AG04450 (cell line): ENCODE measurements at regions not wholly inside any gene's neighbourhood (a gene's known extent, or its start where the extent isn't known, plus 50 kb on each side); places are given as distances from the start of the nearest gene placed in this dataset.

ENCODE experiments used
- CTCF ChIA-PET: fragments of 300-600, 350-600 bp; formaldehyde crosslinking; extraction: SDS; loops from one replicate; lab custom pipeline; 2022; ENCODE audit warnings: antibody characterized with exemption, inconsistent platforms; lab: Charles Lee
- POLR2A ChIA-PET: fragments of 350-600 bp; formaldehyde crosslinking; extraction: SDS; loops from one replicate; lab custom pipeline; 2021; ENCODE audit warnings: antibody characterized with exemption, inconsistent platforms; lab: Yijun Ruan, JAX
- DNase-seq: peaks from one replicate; pipeline ENCODE4 v3.0.0-alpha.2; 2011; ENCODE audit warnings: low read depth, low spot score
- H3K27ac ChIP-seq: one replicate; pipeline ENCODE4 v1.5.1; 2012; ENCODE audit warnings: low read depth, low read length, control low read depth
- H3K27me3 ChIP-seq: one replicate; pipeline ENCODE4 v1.6.0; 2012; ENCODE audit warnings: low read length; ENCODE audit not compliant: control insufficient read depth, insufficient read depth
- H3K4me3 ChIP-seq: 2 replicates; pipeline ENCODE4 v1.5.1; 2011; ENCODE audit warnings: mild to moderate bottlenecking, low read depth, low read length, control low read depth
- H3K9me3 ChIP-seq: 2 replicates; pipeline ENCODE4 v1.5.1; 2012; ENCODE audit warnings: low read length; ENCODE audit not compliant: control insufficient read depth, insufficient read depth
- CTCF ChIP-seq: IDR thresholded peaks from 2 replicates; pipeline ENCODE4 v1.5.1; 2011; ENCODE audit warnings: low read depth, low read length, control low read depth, inconsistent platforms

- ChIA-PET CTCF (interaction anchor here (0.5 to 2.5 kb wide), 7 partner anchors 10 to 285 kb away, joined by 3 to 12 read pairs (median 4); no protein-coding TSS in a partner anchor), POLR2A (interaction anchor here (0.6 kb wide), 1 partner anchor 249 kb away, joined by 3 read pairs; no protein-coding TSS in a partner anchor)
- no peak for DNase-seq
- no peaks in the 10 kb centered on the region for H3K9me3 ChIP-seq
- H3K27me3 ChIP-seq = no peaks in the 10 kb centered on the region
- no peak overlapping the region for H3K4me3 ChIP-seq
- no peak for TF ChIP-seq CTCF
- no peak overlapping the region for H3K27ac ChIP-seq
These were observed 168.3 kb upstream of the EEA1 start for GRCh38 chr12:93097417-93097816.

- Histone ChIP-seq H3K27ac (no peak overlapping the region), H3K9me3 (no peaks in the 10 kb centered on the region), H3K4me3 (no peak overlapping the region), H3K27me3 (no peaks in the 10 kb centered on the region)
- ChIA-PET POLR2A (interaction anchor here (0.6 kb wide), 1 partner anchor 250 kb away, joined by 3 read pairs; no protein-coding TSS in a partner anchor), CTCF (interaction anchor here (0.5 to 2.5 kb wide), 11 partner anchors 9 to 285 kb away, joined by 3 to 12 read pairs (median 3); no protein-coding TSS in a partner anchor)
- peak; percentile 32 for TF ChIP-seq CTCF
- DNase-seq = no peak
These were observed 169.0 kb upstream of the EEA1 start for GRCh38 chr12:93098077-93098476.

- CTCF ChIA-PET = no interaction called here
- Histone ChIP-seq H3K27ac (no peak overlapping the region), H3K27me3 (no peaks in the 10 kb centered on the region), H3K9me3 (no peaks in the 10 kb centered on the region), H3K4me3 (no peak overlapping the region)
- no peak for DNase-seq
- POLR2A ChIA-PET = no interaction called here
- TF ChIP-seq CTCF = no peak
These were observed 170.7 kb upstream of the EEA1 start for GRCh38 chr12:93099792-93100191.

- no peak for DNase-seq
- POLR2A ChIA-PET = no interaction called here
These were observed 171.5 kb upstream of the EEA1 start for GRCh38 chr12:93100610-93101009.

GRCh38 chr12:93101367-93101766, 172.3 kb upstream of the EEA1 start:
- H3K4me3 ChIP-seq = no peak overlapping the region
- DNase-seq = no peak
- ChIA-PET CTCF (no interaction called here), POLR2A (no interaction called here)
- H3K9me3 ChIP-seq = no peaks in the 10 kb centered on the region
- no peak for TF ChIP-seq CTCF
- no peak overlapping the region for H3K27ac ChIP-seq
- no peaks in the 10 kb centered on the region for H3K27me3 ChIP-seq

More at GRCh38 chr12:93100610-93101009, 171.5 kb upstream of the EEA1 start:
- Histone ChIP-seq H3K27ac (no peak overlapping the region), H3K4me3 (no peak overlapping the region), H3K27me3 (no peaks in the 10 kb centered on the region), H3K9me3 (no peaks in the 10 kb centered on the region)
- CTCF ChIA-PET = no interaction called here
- TF ChIP-seq CTCF = no peak
